SK-N-SH treated with all-trans-retinoic acid at 6 μM for 48 hours (cell line): ENCODE measurements at regions not wholly inside any gene's neighbourhood (a gene's known extent, or its start where the extent isn't known, plus 50 kb on each side); places are given as distances from the start of the nearest gene placed in this dataset.

Source experiments
- CSDC2 ChIP-seq: fragments of 250-450 bp; sonication (Bioruptor Pico); IDR thresholded peaks from 2 replicates; pipeline ENCODE4 v1.5.0; 2020; ENCODE audit warnings: mild to moderate bottlenecking, moderate library complexity
- CSRNP3 ChIP-seq: fragments of 250-450 bp; sonication (Bioruptor Pico); IDR thresholded peaks from 2 replicates; pipeline ENCODE4 v1.5.1; 2021; ENCODE audit warnings: mild to moderate bottlenecking, moderate library complexity
- ESRRG ChIP-seq: fragments of 250-450 bp; sonication (Bioruptor Pico); IDR thresholded peaks from 2 replicates; pipeline ENCODE4 v1.6.1; 2021; ENCODE audit warnings: mild to moderate bottlenecking
- SNAI2 ChIP-seq: fragments of 250-450 bp; sonication (Bioruptor Pico); IDR thresholded peaks from 2 replicates; pipeline ENCODE4 v1.5.0; 2020; ENCODE audit warnings: mild to moderate bottlenecking, moderate library complexity
- ZFP30 ChIP-seq: fragments of 450-650 bp; formaldehyde crosslinking; IDR thresholded peaks from 2 replicates; pipeline ENCODE4 v1.5.0; 2022; ENCODE audit warnings: mild to moderate bottlenecking, moderate library complexity
- ZNF565 ChIP-seq: fragments of 450-650 bp; formaldehyde crosslinking; conservative IDR thresholded peaks from 2 replicates; pipeline ENCODE4 v1.5.0; 2020; ENCODE audit warnings: low read depth, mild to moderate bottlenecking, moderate library complexity
- ZNF70 ChIP-seq: fragments of 450-650 bp; formaldehyde crosslinking; IDR thresholded peaks from 2 replicates; pipeline ENCODE4 v1.5.0; 2020; ENCODE audit warnings: mild to moderate bottlenecking, moderate library complexity

GRCh38 chr5:52579391-52579790, 208.3 kb upstream of the ITGA1 start:
- TF ChIP-seq ZFP30 = no peak
- no peak for TF ChIP-seq ZNF70
- no peak for TF ChIP-seq ZNF565 (CRISPR knock-in tag)
- TF ChIP-seq SNAI2 (CRISPR knock-in tag) = no peak
- no peak for TF ChIP-seq CSRNP3
- TF ChIP-seq CSDC2 (CRISPR knock-in tag) = no peak
- no peak for TF ChIP-seq ESRRG (CRISPR knock-in tag)
